ENCODE measurements at regions not wholly inside any gene's neighbourhood (a gene's known extent, or its start where the extent isn't known, plus 50 kb on each side); places are given as distances from the start of the nearest gene placed in this dataset.

GRCh38 chr9:109584205-109584604, 86.1 kb upstream of the PTPN3 start:
- H3K4me1 ChIP-seq (ENCODE audit: control insufficient read depth, insufficient read depth, low read length, poor library complexity, severe bottlenecking), result no peaks in the 10 kb centered on the region
- no peaks in the 10 kb centered on the region for H3K9me3 Mint-ChIP-seq
- no peaks in the 10 kb centered on the region for H3K9me3 ChIP-seq (ENCODE audit: control insufficient read depth in 2 of 2, low read length in 2 of 2)
- H3K27ac ChIP-seq (ENCODE audit: insufficient read depth, low read length, poor library complexity, severe bottlenecking), result no peak overlapping the region
- ATAC-seq (ENCODE audit: low read depth in 2 of 2), result no peak
- H3K27ac Mint-ChIP-seq, result no peak overlapping the region
- H3K4me3 ChIP-seq (ENCODE audit: low read depth, low read length), result no peak overlapping the region
- no peaks in the 10 kb centered on the region for H3K4me1 Mint-ChIP-seq
- no peaks in the 10 kb centered on the region for H3K36me3 Mint-ChIP-seq
- DNase-seq, result no peak
- H3K27me3 ChIP-seq (ENCODE audit: control insufficient read depth, insufficient read depth, low read length), result no peaks in the 10 kb centered on the region
- no peaks in the 10 kb centered on the region for H3K36me3 ChIP-seq (ENCODE audit: control insufficient read depth, insufficient read depth, low read length)
- no peak overlapping the region for H3K4me3 Mint-ChIP-seq
- H3K27me3 Mint-ChIP-seq, result peaks cover 7% of the 10 kb centered on the region

DNA sequence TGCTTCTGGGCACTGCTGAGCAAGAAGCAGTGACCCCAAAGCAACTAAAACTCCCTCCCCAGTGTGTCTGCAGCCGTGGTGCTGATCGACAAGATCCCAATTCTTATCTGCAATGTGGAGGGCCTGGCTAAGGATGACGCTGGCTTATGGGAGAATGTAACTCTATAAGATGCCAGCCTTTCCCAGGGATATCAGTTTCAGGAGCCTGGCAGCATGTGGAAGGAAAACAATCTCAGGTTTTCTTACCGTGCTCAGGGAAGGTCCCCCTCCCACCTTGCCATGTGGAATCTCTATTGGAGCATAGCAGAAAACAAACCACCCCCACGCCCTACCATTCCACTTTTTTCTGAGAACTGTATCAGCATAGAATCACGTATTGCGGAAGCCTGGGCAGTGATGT, 87.7 kb upstream of the PTPN3 start:
- Mint-ChIP-seq H3K4me1 (no peaks in the 10 kb centered on the region), H3K27me3 (peaks cover 4% of the 10 kb centered on the region)
- ATAC-seq (ENCODE audit: low read depth in 2 of 2), result no peak

DNA sequence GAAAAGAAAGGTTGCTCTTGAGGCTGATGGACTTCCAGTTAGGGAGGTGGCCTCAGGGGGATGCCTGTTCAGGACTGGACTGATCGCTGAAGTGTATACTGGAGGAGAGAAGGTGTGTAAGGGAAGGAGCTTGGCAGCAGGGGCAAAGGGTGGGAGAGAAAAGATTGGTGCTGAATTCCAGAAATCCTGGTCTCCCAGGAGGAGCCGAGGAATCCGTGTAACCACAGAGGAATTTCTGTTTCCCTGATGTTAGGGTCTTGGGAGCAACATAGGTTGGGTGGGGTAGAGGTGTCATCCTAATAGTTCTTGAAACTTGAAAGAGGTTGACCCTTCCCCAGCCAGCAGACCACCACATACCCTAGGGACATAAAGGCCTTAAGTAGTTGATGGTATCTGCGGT, 88.9 kb upstream of the PTPN3 start:
- Mint-ChIP-seq H3K4me1 (no peaks in the 10 kb centered on the region), H3K27ac (no peak overlapping the region), H3K36me3 (no peaks in the 10 kb centered on the region), H3K9me3 (peaks cover 0 to 4% (median 0%) of the 10 kb centered on the region in 7 donors), H3K27me3 (peaks cover 4% of the 10 kb centered on the region), H3K4me3 (no peak overlapping the region)
- Histone ChIP-seq H3K4me1 (ENCODE audit: control insufficient read depth, insufficient read depth, low read length, poor library complexity, severe bottlenecking) (no peaks in the 10 kb centered on the region), H3K4me3 (ENCODE audit: low read depth, low read length) (no peak overlapping the region), H3K36me3 (ENCODE audit: control insufficient read depth, insufficient read depth, low read length) (no peaks in the 10 kb centered on the region), H3K27ac (ENCODE audit: insufficient read depth, low read length, poor library complexity, severe bottlenecking) (no peak overlapping the region), H3K9me3 (ENCODE audit: control insufficient read depth in 2 of 2, low read length in 2 of 2) (no peaks in the 10 kb centered on the region), H3K27me3 (ENCODE audit: control insufficient read depth, insufficient read depth, low read length) (no peaks in the 10 kb centered on the region)
- ATAC-seq (ENCODE audit: low read depth in 2 of 2), result no peak
- no peak for DNase-seq

More for the DNA sequence above, 87.7 kb upstream of the PTPN3 start:
- no peak overlapping the region for H3K4me3 Mint-ChIP-seq
- H3K27me3 ChIP-seq (ENCODE audit: control insufficient read depth, insufficient read depth, low read length), result no peaks in the 10 kb centered on the region
- H3K27ac Mint-ChIP-seq, result no peak overlapping the region
- H3K4me3 ChIP-seq (ENCODE audit: low read depth, low read length), result no peak overlapping the region
- H3K36me3 Mint-ChIP-seq, result no peaks in the 10 kb centered on the region
- no peaks in the 10 kb centered on the region for H3K4me1 ChIP-seq (ENCODE audit: control insufficient read depth, insufficient read depth, low read length, poor library complexity, severe bottlenecking)
- no peak for DNase-seq
- no peaks in the 10 kb centered on the region for H3K9me3 ChIP-seq (ENCODE audit: control insufficient read depth in 2 of 2, low read length in 2 of 2)
- H3K27ac ChIP-seq (ENCODE audit: insufficient read depth, low read length, poor library complexity, severe bottlenecking), result no peak overlapping the region
- peaks cover 0 to 4% (median 0%) of the 10 kb centered on the region in 7 donors for H3K9me3 Mint-ChIP-seq
- no peaks in the 10 kb centered on the region for H3K36me3 ChIP-seq (ENCODE audit: control insufficient read depth, insufficient read depth, low read length)

DNA sequence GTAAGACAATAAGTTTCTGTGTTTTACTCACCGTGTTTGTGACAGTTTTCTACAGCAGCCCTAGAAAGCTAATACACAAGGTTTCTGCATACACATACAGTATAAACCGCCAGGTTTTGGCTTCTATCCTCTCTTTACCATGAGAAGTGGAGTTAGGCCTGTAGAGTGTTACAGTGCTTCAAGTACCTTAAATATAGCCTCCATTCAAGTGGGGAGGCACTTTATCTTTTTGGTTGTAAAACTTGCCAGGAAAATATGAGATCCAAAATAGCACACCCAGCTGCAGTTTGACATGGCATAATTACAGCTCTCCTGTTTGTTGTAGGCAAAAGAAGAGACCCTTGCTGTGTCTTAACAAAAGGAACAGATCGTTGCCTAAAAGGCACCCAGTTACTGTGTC, 90.3 kb upstream of the PTPN3 start:
- DNase-seq (no peak), ATAC-seq (ENCODE audit: low read depth in 2 of 2) (no peak)
- H3K9me3 Mint-ChIP-seq, result peaks cover 0 to 4% (median 0%) of the 10 kb centered on the region in 7 donors
- Histone ChIP-seq H3K9me3 (ENCODE audit: control insufficient read depth in 2 of 2, low read length in 2 of 2) (no peaks in the 10 kb centered on the region), H3K4me3 (ENCODE audit: low read depth, low read length) (no peak overlapping the region), H3K36me3 (ENCODE audit: control insufficient read depth, insufficient read depth, low read length) (no peaks in the 10 kb centered on the region), H3K4me1 (ENCODE audit: control insufficient read depth, insufficient read depth, low read length, poor library complexity, severe bottlenecking) (no peaks in the 10 kb centered on the region), H3K27me3 (ENCODE audit: control insufficient read depth, insufficient read depth, low read length) (peaks cover 2% of the 10 kb centered on the region), H3K27ac (ENCODE audit: insufficient read depth, low read length, poor library complexity, severe bottlenecking) (no peak overlapping the region)
- no peak overlapping the region for H3K27ac Mint-ChIP-seq
- H3K36me3 Mint-ChIP-seq, result no peaks in the 10 kb centered on the region
- H3K27me3 Mint-ChIP-seq, result peaks cover 4% of the 10 kb centered on the region
- no peaks in the 10 kb centered on the region for H3K4me1 Mint-ChIP-seq
- no peak overlapping the region for H3K4me3 Mint-ChIP-seq

DNA sequence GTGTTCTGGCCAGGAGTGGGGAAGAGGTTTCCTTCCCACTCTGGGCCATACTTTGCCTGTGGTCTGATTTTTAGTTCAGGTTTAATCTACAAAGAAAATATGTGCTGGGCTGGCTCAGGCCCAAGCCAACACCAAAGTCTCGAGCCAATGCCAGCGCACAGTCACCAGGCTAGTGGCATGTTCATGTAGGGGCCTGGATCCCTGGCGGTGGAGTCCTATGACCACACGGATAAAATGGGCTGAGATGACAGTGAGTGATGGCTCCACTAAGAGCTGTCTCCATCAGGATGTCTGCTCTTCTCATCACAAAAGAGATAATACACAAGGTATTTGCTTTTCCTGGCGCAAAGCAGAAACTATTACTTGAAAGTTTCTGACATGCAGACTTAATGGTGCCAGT, 92.9 kb upstream of the PTPN3 start:
- Mint-ChIP-seq H3K36me3 (no peaks in the 10 kb centered on the region), H3K9me3 (peaks cover 0 to 5% (median 0%) of the 10 kb centered on the region in 7 donors), H3K27ac (no peak overlapping the region), H3K4me3 (no peak overlapping the region), H3K27me3 (no peaks in the 10 kb centered on the region), H3K4me1 (no peaks in the 10 kb centered on the region)
- H3K36me3 ChIP-seq (ENCODE audit: control insufficient read depth, insufficient read depth, low read length), result no peaks in the 10 kb centered on the region
- DNase-seq (no peak), ATAC-seq (ENCODE audit: low read depth in 2 of 2) (no peak)
- H3K4me1 ChIP-seq (ENCODE audit: control insufficient read depth, insufficient read depth, low read length, poor library complexity, severe bottlenecking), result no peaks in the 10 kb centered on the region
- H3K9me3 ChIP-seq (ENCODE audit: control insufficient read depth in 2 of 2, low read length in 2 of 2), result no peaks in the 10 kb centered on the region
- no peak overlapping the region for H3K27ac ChIP-seq (ENCODE audit: insufficient read depth, low read length, poor library complexity, severe bottlenecking)
- H3K27me3 ChIP-seq (ENCODE audit: control insufficient read depth, insufficient read depth, low read length), result peaks cover 2% of the 10 kb centered on the region
- no peak overlapping the region for H3K4me3 ChIP-seq (ENCODE audit: low read depth, low read length)

DNA sequence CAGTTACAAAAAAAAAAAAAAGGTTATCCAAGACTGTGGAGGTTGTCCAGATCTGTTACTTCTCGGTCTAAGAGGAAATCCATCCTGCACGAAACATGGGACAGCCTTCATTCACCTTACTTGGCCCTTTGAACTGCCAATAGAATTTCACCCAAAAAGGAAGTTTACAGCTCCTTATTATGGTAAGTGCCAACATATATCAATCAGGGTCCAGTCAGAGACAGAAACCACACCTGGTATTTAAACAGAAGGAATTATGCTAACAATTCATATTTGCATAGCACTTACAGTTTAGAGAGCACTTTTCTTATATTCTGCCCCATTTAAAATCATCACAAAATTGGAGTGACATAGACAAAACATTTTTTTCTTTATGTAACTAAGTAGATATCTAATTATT, 93.6 kb upstream of the PTPN3 start:
- H3K4me3 Mint-ChIP-seq, result no peak overlapping the region
- Histone ChIP-seq H3K27me3 (ENCODE audit: control insufficient read depth, insufficient read depth, low read length) (peaks cover 2% of the 10 kb centered on the region), H3K36me3 (ENCODE audit: control insufficient read depth, insufficient read depth, low read length) (no peaks in the 10 kb centered on the region), H3K9me3 (ENCODE audit: control insufficient read depth in 2 of 2, low read length in 2 of 2) (no peaks in the 10 kb centered on the region), H3K4me1 (ENCODE audit: control insufficient read depth, insufficient read depth, low read length, poor library complexity, severe bottlenecking) (no peaks in the 10 kb centered on the region), H3K27ac (ENCODE audit: insufficient read depth, low read length, poor library complexity, severe bottlenecking) (no peak overlapping the region), H3K4me3 (ENCODE audit: low read depth, low read length) (no peak overlapping the region)
- DNase-seq (no peak), ATAC-seq (ENCODE audit: low read depth in 2 of 2) (no peak)
- H3K36me3 Mint-ChIP-seq, result no peaks in the 10 kb centered on the region
- H3K9me3 Mint-ChIP-seq, result peaks cover 0 to 5% (median 1%) of the 10 kb centered on the region in 7 donors
- no peaks in the 10 kb centered on the region for H3K27me3 Mint-ChIP-seq
- H3K27ac Mint-ChIP-seq, result no peak overlapping the region
- H3K4me1 Mint-ChIP-seq, result no peaks in the 10 kb centered on the region

DNA sequence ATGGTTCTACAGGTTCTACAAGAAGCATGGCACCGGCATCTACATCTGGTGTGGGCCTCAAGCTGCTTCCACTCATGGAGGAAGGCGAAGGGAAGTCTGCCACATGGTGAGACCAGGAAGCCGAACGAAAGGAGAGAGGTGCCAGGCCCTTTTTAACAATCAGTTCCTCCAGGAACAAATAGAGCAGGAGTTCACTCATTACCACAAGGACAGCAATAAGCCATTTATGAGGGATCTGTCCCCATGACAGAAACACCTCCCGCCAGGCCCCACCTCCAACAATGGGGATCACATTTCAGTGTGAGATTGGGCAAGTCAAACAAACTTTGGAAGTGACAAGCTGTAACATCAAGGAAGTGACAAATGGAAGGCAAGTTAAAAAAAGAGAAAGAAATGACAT, 95.5 kb upstream of the PTPN3 start:
- H3K4me1 Mint-ChIP-seq, result no peaks in the 10 kb centered on the region
- H3K27me3 ChIP-seq (ENCODE audit: control insufficient read depth, insufficient read depth, low read length), result peaks cover 2% of the 10 kb centered on the region
- H3K9me3 ChIP-seq (ENCODE audit: control insufficient read depth in 2 of 2, low read length in 2 of 2), result no peaks in the 10 kb centered on the region
- H3K27ac ChIP-seq (ENCODE audit: insufficient read depth, low read length, poor library complexity, severe bottlenecking), result no peak overlapping the region
- no peak overlapping the region for H3K4me3 Mint-ChIP-seq
- DNase-seq (no peak), ATAC-seq (ENCODE audit: low read depth in 2 of 2) (no peak)
- no peaks in the 10 kb centered on the region for H3K36me3 ChIP-seq (ENCODE audit: control insufficient read depth, insufficient read depth, low read length)
- peaks cover 6% of the 10 kb centered on the region for H3K27me3 Mint-ChIP-seq
- H3K9me3 Mint-ChIP-seq, result peaks cover 0 to 9% (median 1%) of the 10 kb centered on the region in 7 donors
- no peak overlapping the region for H3K4me3 ChIP-seq (ENCODE audit: low read depth, low read length)
- H3K36me3 Mint-ChIP-seq, result no peaks in the 10 kb centered on the region
- H3K27ac Mint-ChIP-seq, result no peak overlapping the region
- H3K4me1 ChIP-seq (ENCODE audit: control insufficient read depth, insufficient read depth, low read length, poor library complexity, severe bottlenecking), result no peaks in the 10 kb centered on the region

- Histone ChIP-seq H3K27ac (ENCODE audit: insufficient read depth, low read length, poor library complexity, severe bottlenecking) (no peak overlapping the region), H3K36me3 (ENCODE audit: control insufficient read depth, insufficient read depth, low read length) (no peaks in the 10 kb centered on the region), H3K4me1 (ENCODE audit: control insufficient read depth, insufficient read depth, low read length, poor library complexity, severe bottlenecking) (no peaks in the 10 kb centered on the region), H3K9me3 (ENCODE audit: control insufficient read depth in 2 of 2, low read length in 2 of 2) (no peaks in the 10 kb centered on the region), H3K27me3 (ENCODE audit: control insufficient read depth, insufficient read depth, low read length) (peaks cover 2% of the 10 kb centered on the region), H3K4me3 (ENCODE audit: low read depth, low read length) (no peak overlapping the region)
- no peaks in the 10 kb centered on the region for H3K36me3 Mint-ChIP-seq
- ATAC-seq (ENCODE audit: low read depth in 2 of 2), result no peak
- no peaks in the 10 kb centered on the region for H3K4me1 Mint-ChIP-seq
- no peak for DNase-seq
- H3K4me3 Mint-ChIP-seq, result no peak overlapping the region
- peaks cover 10% of the 10 kb centered on the region for H3K27me3 Mint-ChIP-seq
- H3K9me3 Mint-ChIP-seq, result peaks cover 0 to 9% (median 0%) of the 10 kb centered on the region in 7 donors
- H3K27ac Mint-ChIP-seq, result no peak overlapping the region
These were observed 99.4 kb upstream of the PTPN3 start for GRCh38 chr9:109597496-109597895.

All from CD4-positive, CD25-positive, alpha-beta regulatory T cell (primary cell).